ENCODE measurements at regions not wholly inside any gene's neighbourhood (a gene's known extent, or its start where the extent isn't known, plus 50 kb on each side); places are given as distances from the start of the nearest gene placed in this dataset.

DNA sequence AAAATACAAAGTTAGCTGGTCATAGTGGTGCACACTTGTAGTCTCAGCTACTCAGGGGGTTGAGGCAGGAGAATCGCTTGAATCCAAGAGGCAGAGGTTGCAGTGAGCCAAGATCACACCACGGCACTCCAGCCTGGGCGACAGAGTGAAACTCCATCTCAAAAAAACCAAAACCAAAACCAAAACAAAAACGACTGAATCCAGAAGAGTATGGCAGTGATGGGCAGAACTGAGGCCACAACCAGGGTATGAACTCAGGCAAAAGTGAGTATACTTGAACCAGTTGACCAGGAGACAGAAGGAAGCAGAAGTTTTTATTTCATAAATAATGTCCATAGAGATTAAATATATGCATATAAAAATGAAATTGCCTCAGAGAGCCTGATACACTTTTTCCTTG lies 620.0 kb upstream of the SEL1L start:
- no peaks in the 10 kb centered on the region for H3K27me3 ChIP-seq (ENCODE audit: low read depth)
- no peaks in the 10 kb centered on the region for H3K9me3 ChIP-seq
- H3K4me3 ChIP-seq: no peak overlapping the region
- no peak overlapping the region for H3K27ac ChIP-seq
- intact Hi-C loops (cut with DNase I): no loop called here
- no peaks in the 10 kb centered on the region for H3K4me1 ChIP-seq
- DNase-seq (no peak), ATAC-seq (no peak)
- TF ChIP-seq, protein P1, sequence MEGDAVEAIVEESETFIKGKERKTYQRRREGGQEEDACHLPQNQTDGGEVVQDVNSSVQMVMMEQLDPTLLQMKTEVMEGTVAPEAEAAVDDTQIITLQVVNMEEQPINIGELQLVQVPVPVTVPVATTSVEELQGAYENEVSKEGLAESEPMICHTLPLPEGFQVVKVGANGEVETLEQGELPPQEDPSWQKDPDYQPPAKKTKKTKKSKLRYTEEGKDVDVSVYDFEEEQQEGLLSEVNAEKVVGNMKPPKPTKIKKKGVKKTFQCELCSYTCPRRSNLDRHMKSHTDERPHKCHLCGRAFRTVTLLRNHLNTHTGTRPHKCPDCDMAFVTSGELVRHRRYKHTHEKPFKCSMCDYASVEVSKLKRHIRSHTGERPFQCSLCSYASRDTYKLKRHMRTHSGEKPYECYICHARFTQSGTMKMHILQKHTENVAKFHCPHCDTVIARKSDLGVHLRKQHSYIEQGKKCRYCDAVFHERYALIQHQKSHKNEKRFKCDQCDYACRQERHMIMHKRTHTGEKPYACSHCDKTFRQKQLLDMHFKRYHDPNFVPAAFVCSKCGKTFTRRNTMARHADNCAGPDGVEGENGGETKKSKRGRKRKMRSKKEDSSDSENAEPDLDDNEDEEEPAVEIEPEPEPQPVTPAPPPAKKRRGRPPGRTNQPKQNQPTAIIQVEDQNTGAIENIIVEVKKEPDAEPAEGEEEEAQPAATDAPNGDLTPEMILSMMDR (IDR thresholded peaks at IDR 0.05): no peak
- H3K36me3 ChIP-seq: no peaks in the 10 kb centered on the region

- intact Hi-C loops (cut with DNase I): no loop called here
- Histone ChIP-seq H3K9me3 (peaks cover under 1% of the 10 kb centered on the region), H3K4me3 (no peak overlapping the region), H3K27me3 (ENCODE audit: low read depth) (no peaks in the 10 kb centered on the region), H3K4me1 (no peaks in the 10 kb centered on the region), H3K36me3 (no peaks in the 10 kb centered on the region), H3K27ac (no peak overlapping the region)
- DNase-seq: no peak
- TF ChIP-seq, protein P1 (IDR thresholded peaks at IDR 0.05): no peak
- no peak for ATAC-seq
Measured at GRCh38 chr14:82159624-82160023, 626.0 kb upstream of the SEL1L start.

GRCh38 chr14:82180139-82180538 lies 646.5 kb upstream of the SEL1L start:
- Histone ChIP-seq H3K4me3 (no peak overlapping the region), H3K27me3 (ENCODE audit: low read depth) (no peaks in the 10 kb centered on the region), H3K27ac (no peak overlapping the region), H3K36me3 (no peaks in the 10 kb centered on the region), H3K4me1 (no peaks in the 10 kb centered on the region), H3K9me3 (no peaks in the 10 kb centered on the region)
- ATAC-seq (no peak), DNase-seq (no peak)
- intact Hi-C loops (cut with DNase I): no loop called here
- TF ChIP-seq, protein P1 (IDR thresholded peaks at IDR 0.05): no peak

GRCh38 chr14:82182646-82183045 lies 649.0 kb upstream of the SEL1L start:
- no peaks in the 10 kb centered on the region for H3K36me3 ChIP-seq
- no peaks in the 10 kb centered on the region for H3K4me1 ChIP-seq
- no peaks in the 10 kb centered on the region for H3K9me3 ChIP-seq
- ATAC-seq (no peak), DNase-seq (no peak)
- H3K4me3 ChIP-seq: no peak overlapping the region
- no peak overlapping the region for H3K27ac ChIP-seq
- intact Hi-C loops (cut with DNase I): no loop called here
- no peaks in the 10 kb centered on the region for H3K27me3 ChIP-seq (ENCODE audit: low read depth)
- TF ChIP-seq, protein P1 (IDR thresholded peaks at IDR 0.05): no peak

- peaks cover 4% of the 10 kb centered on the region for H3K9me3 ChIP-seq
- DNase-seq (no peak), ATAC-seq (no peak)
- no peaks in the 10 kb centered on the region for H3K36me3 ChIP-seq
- intact Hi-C loops (cut with DNase I): no loop called here
- H3K27me3 ChIP-seq (ENCODE audit: low read depth): no peaks in the 10 kb centered on the region
- H3K4me1 ChIP-seq: no peaks in the 10 kb centered on the region
- TF ChIP-seq, protein P1 (IDR thresholded peaks at IDR 0.05): no peak
- H3K4me3 ChIP-seq: no peak overlapping the region
- no peak overlapping the region for H3K27ac ChIP-seq
Measured at GRCh38 chr14:82190742-82191141, 657.1 kb upstream of the SEL1L start.

- ATAC-seq: no peak
- no peaks in the 10 kb centered on the region for H3K4me1 ChIP-seq
- H3K27me3 ChIP-seq (ENCODE audit: low read depth): no peaks in the 10 kb centered on the region
- TF ChIP-seq, protein P1 (IDR thresholded peaks at IDR 0.05): no peak
- intact Hi-C loops (cut with DNase I): no loop called here
- H3K9me3 ChIP-seq: peaks cover 4% of the 10 kb centered on the region
- H3K27ac ChIP-seq: no peak overlapping the region
- DNase-seq: no peak
- no peak overlapping the region for H3K4me3 ChIP-seq
- H3K36me3 ChIP-seq: no peaks in the 10 kb centered on the region
Measured at GRCh38 chr14:82192387-82192786, 658.7 kb upstream of the SEL1L start.
